Mesenchymal stem cell (in vitro differentiated cells and primary cell): ENCODE measurements at regions not wholly inside any gene's neighbourhood (a gene's known extent, or its start where the extent isn't known, plus 50 kb on each side); places are given as distances from the start of the nearest gene placed in this dataset.

Source experiments
- DNase-seq: peaks from one replicate; pipeline ENCODE4 v3.0.0-alpha.2; 2013
- H2AFZ ChIP-seq: one replicate; pipeline ENCODE4 v1.6.1; 2013; ENCODE audit warnings: low read depth, mild to moderate bottlenecking, control low read depth, inconsistent platforms, low read length, moderate library complexity
- H2AK5ac ChIP-seq: 2 replicates; pipeline ENCODE4 v1.6.1; 2013; ENCODE audit warnings: low read length, moderate library complexity, mild to moderate bottlenecking, inconsistent platforms; ENCODE audit not compliant: severe bottlenecking
- H2BK120ac ChIP-seq: one replicate; pipeline ENCODE4 v1.6.1; 2013; ENCODE audit warnings: low read depth, mild to moderate bottlenecking, inconsistent platforms, low read length, moderate library complexity
- H2BK12ac ChIP-seq, 2 experiments: one replicate each; pipeline ENCODE4 v1.6.1; 2013; ENCODE audit warnings: inconsistent platforms in 2 of 2, low read length in 2 of 2, mild to moderate bottlenecking in 2 of 2, moderate library complexity in 2 of 2, control low read depth in 1 of 2
- H2BK15ac ChIP-seq: one replicate; pipeline ENCODE4 v1.6.1; 2013; ENCODE audit warnings: mild to moderate bottlenecking, low read depth, inconsistent platforms; ENCODE audit not compliant: poor library complexity, severe bottlenecking
- H2BK5ac ChIP-seq: 2 replicates; pipeline ENCODE4 v1.6.1; 2013; ENCODE audit warnings: low read depth, mild to moderate bottlenecking, low read length, control low read depth, inconsistent platforms; ENCODE audit not compliant: poor library complexity, severe bottlenecking
- H3K14ac ChIP-seq, 2 experiments: one replicate each; pipeline ENCODE4 v1.6.1; 2013; ENCODE audit warnings: inconsistent platforms in 2 of 2, low read length in 2 of 2, control low read depth in 1 of 2, mild to moderate bottlenecking in 1 of 2, moderate library complexity in 1 of 2
- H3K18ac ChIP-seq, 2 experiments: one replicate each; pipeline ENCODE4 v1.6.1; 2013; ENCODE audit warnings: inconsistent platforms in 2 of 2, low read length in 2 of 2, control low read depth in 1 of 2, low read depth in 1 of 2, mild to moderate bottlenecking in 1 of 2
- H3K23ac ChIP-seq, 2 experiments: one replicate each; pipeline ENCODE4 v1.6.1; 2013; ENCODE audit warnings: inconsistent platforms in 2 of 2, low read length in 2 of 2, mild to moderate bottlenecking in 2 of 2, moderate library complexity in 2 of 2, control low read depth in 1 of 2
- H3K27ac ChIP-seq: 2 replicates; pipeline ENCODE4 v1.5.1; 2013; ENCODE audit warnings: mild to moderate bottlenecking, moderate library complexity, low read length, control low read depth, inconsistent platforms; ENCODE audit not compliant: poor library complexity, severe bottlenecking
- H3K27me3 ChIP-seq, 2 experiments: 2 replicates each; pipeline versions ENCODE4 v1.6.1 to v1.7.0; 2013; ENCODE audit warnings: low read length in 2 of 2, mild to moderate bottlenecking in 2 of 2, moderate library complexity in 2 of 2, control low read depth in 1 of 2, inconsistent platforms in 1 of 2; ENCODE audit not compliant: control insufficient read depth in 1 of 2, insufficient read depth in 1 of 2
- H3K36me3 ChIP-seq, 2 experiments: 2 replicates each; pipeline versions ENCODE4 v1.6.1 to v1.7.0; 2013; ENCODE audit warnings: low read length in 2 of 2, control low read depth in 1 of 2, inconsistent platforms in 1 of 2, low read depth in 1 of 2, mild to moderate bottlenecking in 1 of 2; ENCODE audit not compliant: insufficient read depth in 2 of 2, control insufficient read depth in 1 of 2
- H3K4ac ChIP-seq, 2 experiments: one replicate each; pipeline ENCODE4 v1.6.1; 2013; ENCODE audit warnings: inconsistent platforms in 2 of 2, low read length in 2 of 2, mild to moderate bottlenecking in 2 of 2, moderate library complexity in 2 of 2, control low read depth in 1 of 2, low read depth in 1 of 2
- H3K4me1 ChIP-seq: 2 replicates; pipeline ENCODE4 v1.6.1; 2013; ENCODE audit warnings: low read depth, low read length, control low read depth; ENCODE audit not compliant: control insufficient read depth, insufficient read depth
- H3K4me2 ChIP-seq: 2 replicates; pipeline ENCODE4 v1.6.1; 2013; ENCODE audit warnings: low read length, mild to moderate bottlenecking, inconsistent platforms; ENCODE audit not compliant: poor library complexity, severe bottlenecking
- H3K4me3 ChIP-seq, 2 experiments: 2 replicates each; pipeline versions ENCODE4 v1.5.1 to v1.7.0; 2013; ENCODE audit warnings: low read length in 2 of 2, mild to moderate bottlenecking in 2 of 2, control low read depth in 1 of 2, low read depth in 1 of 2; ENCODE audit not compliant: insufficient read depth in 1 of 2
- H3K79me1 ChIP-seq: replicated peaks from 2 replicates; pipeline ENCODE4 v1.6.1; 2013; ENCODE audit warnings: mild to moderate bottlenecking, control low read depth, low read length, inconsistent platforms; ENCODE audit not compliant: poor library complexity, severe bottlenecking
- H3K9ac ChIP-seq: 2 replicates; pipeline ENCODE4 v1.7.0; 2013; ENCODE audit warnings: mild to moderate bottlenecking, low read length, moderate library complexity
- H3K9me3 ChIP-seq: 2 replicates; pipeline ENCODE4 v1.7.0; 2013; ENCODE audit warnings: mild to moderate bottlenecking, low read length; ENCODE audit not compliant: control insufficient read depth
- H4K8ac ChIP-seq: one replicate; pipeline ENCODE4 v1.6.1; 2013; ENCODE audit warnings: inconsistent platforms, mild to moderate bottlenecking, low read length, moderate library complexity
- H4K91ac ChIP-seq: one replicate; pipeline ENCODE4 v1.6.1; 2013; ENCODE audit warnings: mild to moderate bottlenecking, low read length, inconsistent platforms
- WGBS: methylation state at CpG from one replicate; pipeline ENCODE4 v1.1.7; 2013; ENCODE audit warnings: mixed read lengths; 5-methylcytosine and 5-hydroxymethylcytosine counted together

DNA sequence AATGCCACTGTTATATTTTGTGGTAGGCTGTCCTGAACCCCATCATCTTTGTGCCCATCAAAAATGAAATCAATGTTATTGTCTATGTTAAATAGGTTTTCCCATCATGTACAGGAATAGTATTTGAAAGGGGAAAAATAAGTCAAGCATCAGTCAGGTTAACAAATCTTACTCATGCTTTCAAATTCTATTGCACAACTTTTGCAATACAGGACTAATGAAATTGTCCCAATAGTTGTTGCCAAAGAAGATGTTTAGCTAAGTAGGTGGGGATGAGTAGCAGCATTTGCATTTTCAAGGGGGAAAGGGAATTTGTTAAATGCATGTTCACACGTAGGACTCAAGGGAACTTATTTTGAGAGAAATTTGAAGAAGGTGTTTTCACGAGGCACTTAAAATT lies 962.1 kb downstream of the JRKL start:
- 100% methylated on average over 2 of the region's 2 CpGs for WGBS
- Histone ChIP-seq H3K79me1 (no peaks in the 10 kb centered on the region), H3K23ac (no peak overlapping the region), H2AFZ (no peak overlapping the region), H3K27me3 (no peaks in the 10 kb centered on the region), H2BK15ac (no peak overlapping the region), H3K18ac (no peak overlapping the region), H4K8ac (no peak overlapping the region), H3K9me3 (peaks cover 3% of the 10 kb centered on the region), H3K27ac (no peak overlapping the region), H3K4ac (no peak overlapping the region), H3K4me2 (no peak overlapping the region), H4K91ac (no peak overlapping the region), H2BK12ac (no peak overlapping the region), H3K9ac (no peak overlapping the region), H3K4me1 (no peaks in the 10 kb centered on the region), H3K14ac (no peak overlapping the region), H3K36me3 (no peaks in the 10 kb centered on the region), H3K4me3 (no peak overlapping the region), H2BK5ac (no peak overlapping the region), H2AK5ac (no peak overlapping the region), H2BK120ac (no peak overlapping the region)
- no peak for DNase-seq

DNA sequence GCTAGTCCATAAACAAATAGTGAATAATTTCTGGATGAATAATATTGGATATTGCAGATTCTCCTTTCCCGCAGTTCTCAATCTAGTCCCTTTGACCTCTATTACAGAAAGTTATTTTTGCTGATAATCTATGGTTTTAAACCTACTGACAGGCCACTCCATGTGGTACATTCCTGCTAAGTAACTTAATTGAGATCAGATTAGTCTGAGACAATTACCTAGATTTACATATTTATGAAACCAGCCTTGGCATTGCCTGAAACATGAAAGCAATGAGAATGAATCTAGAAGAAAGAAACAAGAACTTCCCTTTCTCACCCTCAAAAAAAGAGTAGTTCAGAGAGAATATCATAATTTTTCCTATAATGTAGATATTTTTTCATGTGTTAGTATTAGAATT lies 964.2 kb downstream of the JRKL start:
- Histone ChIP-seq H3K4me3 (no peak overlapping the region), H3K27me3 (no peaks in the 10 kb centered on the region), H3K18ac (no peak overlapping the region), H2AFZ (no peak overlapping the region), H3K4me1 (no peaks in the 10 kb centered on the region), H2BK5ac (no peak overlapping the region), H3K9ac (no peak overlapping the region), H3K23ac (no peak overlapping the region), H3K14ac (no peak overlapping the region), H3K27ac (no peak overlapping the region), H2BK12ac (no peak overlapping the region), H2BK120ac (no peak overlapping the region), H2AK5ac (no peak overlapping the region), H3K9me3 (no peaks in the 10 kb centered on the region), H3K79me1 (no peaks in the 10 kb centered on the region), H3K4me2 (no peak overlapping the region), H3K36me3 (no peaks in the 10 kb centered on the region), H2BK15ac (no peak overlapping the region), H4K8ac (no peak overlapping the region), H4K91ac (no peak overlapping the region), H3K4ac (no peak overlapping the region)
- WGBS, result no CpG with 5 or more reads among the region's 1 CpG
- no peak for DNase-seq

DNA sequence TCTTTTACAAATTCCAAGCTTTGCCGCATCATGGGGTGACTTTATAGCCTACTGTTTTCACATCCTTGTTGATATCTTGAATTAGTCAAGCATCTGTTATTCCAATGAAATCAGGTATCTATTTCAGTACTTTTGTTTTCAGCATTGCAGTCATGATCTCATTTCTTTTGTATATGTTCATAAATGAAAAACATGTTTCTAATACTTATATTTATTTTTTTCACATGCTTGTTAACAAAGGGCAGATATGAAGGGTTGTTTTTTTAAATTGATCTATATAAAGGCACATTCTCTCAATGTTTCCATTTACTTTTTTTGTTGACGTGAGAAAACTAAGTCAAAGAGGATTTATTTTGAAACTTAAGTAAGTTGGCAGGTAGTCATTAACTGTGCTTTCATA lies 964.8 kb downstream of the JRKL start:
- 100% methylated on average over 1 of the region's 2 CpGs for WGBS
- Histone ChIP-seq H2AFZ (no peak overlapping the region), H3K9me3 (no peaks in the 10 kb centered on the region), H3K4me1 (no peaks in the 10 kb centered on the region), H2AK5ac (no peak overlapping the region), H2BK5ac (no peak overlapping the region), H3K4me3 (no peak overlapping the region), H2BK120ac (no peak overlapping the region), H3K36me3 (no peaks in the 10 kb centered on the region), H3K14ac (no peak overlapping the region), H3K27ac (no peak overlapping the region), H4K91ac (no peak overlapping the region), H4K8ac (no peak overlapping the region), H2BK12ac (no peak overlapping the region), H2BK15ac (no peak overlapping the region), H3K4me2 (no peak overlapping the region), H3K18ac (no peak overlapping the region), H3K9ac (no peak overlapping the region), H3K23ac (no peak overlapping the region), H3K4ac (no peak overlapping the region), H3K79me1 (no peaks in the 10 kb centered on the region), H3K27me3 (no peaks in the 10 kb centered on the region)
- no peak for DNase-seq

DNA sequence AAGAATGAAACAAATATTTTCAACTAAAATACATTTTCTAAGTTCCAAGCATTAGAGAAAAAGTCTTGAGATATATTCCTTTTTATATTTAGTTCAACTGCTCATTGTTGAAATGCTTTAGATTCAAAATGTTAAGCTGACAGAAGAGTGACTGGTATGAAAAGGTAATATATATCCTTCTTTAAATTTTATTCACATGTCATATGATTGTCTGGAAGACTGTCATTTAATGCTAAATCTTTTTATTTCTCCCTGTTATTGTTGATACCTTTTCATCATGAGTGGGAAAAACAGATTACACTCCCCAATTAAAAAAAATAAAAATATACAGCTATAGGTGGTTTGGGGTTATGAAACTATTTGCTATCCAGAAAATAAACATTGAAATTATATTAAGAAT lies 965.4 kb downstream of the JRKL start:
- no peak overlapping the region for H3K4me2 ChIP-seq
- H3K4me3 ChIP-seq, result no peak overlapping the region
- no peaks in the 10 kb centered on the region for H3K9me3 ChIP-seq
- H3K4ac ChIP-seq, result no peak overlapping the region
- no peak overlapping the region for H4K8ac ChIP-seq
- no peaks in the 10 kb centered on the region for H3K79me1 ChIP-seq
- no peak overlapping the region for H3K9ac ChIP-seq
- no peak overlapping the region for H2BK5ac ChIP-seq
- H2BK120ac ChIP-seq, result no peak overlapping the region
- H3K27me3 ChIP-seq, result no peaks in the 10 kb centered on the region
- no peak overlapping the region for H2BK12ac ChIP-seq
- no peak overlapping the region for H3K18ac ChIP-seq
- H3K23ac ChIP-seq, result no peak overlapping the region
- no peaks in the 10 kb centered on the region for H3K4me1 ChIP-seq
- H2BK15ac ChIP-seq, result no peak overlapping the region
- no peaks in the 10 kb centered on the region for H3K36me3 ChIP-seq
- no peak overlapping the region for H2AK5ac ChIP-seq
- no peak overlapping the region for H3K14ac ChIP-seq
- H4K91ac ChIP-seq, result no peak overlapping the region
- no peak overlapping the region for H3K27ac ChIP-seq
- no peak overlapping the region for H2AFZ ChIP-seq
- DNase-seq, result no peak
